Naive thymus-derived CD4-positive, alpha-beta T cell (primary cell): ENCODE measurements at regions not wholly inside any gene's neighbourhood (a gene's known extent, or its start where the extent isn't known, plus 50 kb on each side); places are given as distances from the start of the nearest gene placed in this dataset.

Source experiments
- ATAC-seq: fragments of 150-1000 bp; cut with Tn5 transposase; 2 replicates; pipeline ENCODE4 v1.10.0; 2021; ENCODE audit warnings: mild to moderate bottlenecking, moderate library complexity
- CTCF ChIA-PET: fragments of 350-600 bp; sonication (Branson Sonifier 250); formaldehyde crosslinking; loops from one replicate; lab custom pipeline; 2021; ENCODE audit warnings: antibody characterized with exemption; lab: Charles Lee
- POLR2A ChIA-PET: fragments of 350-600 bp; sonication (Branson Sonifier 250); formaldehyde crosslinking; loops from one replicate; lab custom pipeline; 2021; ENCODE audit warnings: antibody characterized with exemption, inconsistent platforms; lab: Charles Lee
- DNase-seq, 9 donors: peaks; one replicate each; pipeline versions ENCODE4 v3.0.0 to v3.0.0-alpha.2; 2020 to 2022; ENCODE audit warnings: mixed read lengths in 1 of 9
- H3K27ac ChIP-seq: one replicate; pipeline ENCODE4 v1.7.0; 2013; ENCODE audit warnings: mild to moderate bottlenecking, low read depth, low read length, moderate library complexity
- H3K27me3 ChIP-seq, 2 donors: one replicate each; pipeline ENCODE4 v1.7.0; 2013; ENCODE audit warnings: low read length in 2 of 2, mild to moderate bottlenecking in 2 of 2, moderate library complexity in 2 of 2; ENCODE audit not compliant: control insufficient read depth in 2 of 2, insufficient read depth in 2 of 2
- H3K36me3 ChIP-seq, 3 experiments: 1 replicate in 2 of 3; 2 replicates in 1 of 3; pipeline ENCODE4 v1.7.0; 2013; ENCODE audit warnings: low read length in 3 of 3, mild to moderate bottlenecking in 3 of 3, moderate library complexity in 1 of 3; ENCODE audit not compliant: insufficient read depth in 3 of 3, control insufficient read depth in 2 of 3
- H3K4me1 ChIP-seq, 2 donors: one replicate each; pipeline ENCODE4 v1.7.0; 2013; ENCODE audit warnings: low read length in 2 of 2, mild to moderate bottlenecking in 2 of 2, moderate library complexity in 1 of 2; ENCODE audit not compliant: control insufficient read depth in 2 of 2, insufficient read depth in 2 of 2
- H3K4me3 ChIP-seq: 2 replicates; pipeline ENCODE4 v1.7.0; 2013; ENCODE audit warnings: mild to moderate bottlenecking, low read length
- H3K9me3 ChIP-seq, 3 experiments: 1 replicate in 2 of 3; 2 replicates in 1 of 3; pipeline ENCODE4 v1.7.0; 2013; ENCODE audit warnings: low read length in 3 of 3; ENCODE audit not compliant: control insufficient read depth in 2 of 3
- H3K27ac Mint-ChIP-seq, 9 donors: one replicate each; pipeline ENCODE4 v1.8.0; 2020 to 2022; ENCODE audit warnings: mixed read lengths in 9 of 9, mild to moderate bottlenecking in 8 of 9, moderate library complexity in 5 of 9, inconsistent platforms in 2 of 9
- H3K27me3 Mint-ChIP-seq, 5 donors: one replicate each; pipeline ENCODE4 v1.8.0; 2021 to 2022; ENCODE audit warnings: mixed read lengths in 5 of 5, mild to moderate bottlenecking in 1 of 5
- H3K36me3 Mint-ChIP-seq, 5 donors: one replicate each; pipeline ENCODE4 v1.8.0; 2020 to 2022; ENCODE audit warnings: mixed read lengths in 5 of 5, mild to moderate bottlenecking in 3 of 5, inconsistent platforms in 1 of 5
- H3K4me1 Mint-ChIP-seq, 7 donors: one replicate each; pipeline ENCODE4 v1.8.0; 2020 to 2022; ENCODE audit warnings: mixed read lengths in 7 of 7, mild to moderate bottlenecking in 3 of 7, inconsistent platforms in 1 of 7
- H3K4me3 Mint-ChIP-seq, 10 donors: one replicate each; pipeline ENCODE4 v1.8.0; 2020 to 2022; ENCODE audit warnings: mild to moderate bottlenecking in 10 of 10, mixed read lengths in 10 of 10, moderate library complexity in 6 of 10, inconsistent platforms in 2 of 10
- H3K9me3 Mint-ChIP-seq, 11 donors: one replicate each; pipeline ENCODE4 v1.8.0; 2020 to 2022; ENCODE audit warnings: mixed read lengths in 11 of 11, mild to moderate bottlenecking in 4 of 11, inconsistent platforms in 1 of 11, moderate library complexity in 1 of 11
- intact Hi-C, 2 donors: fragments of 100-400 bp; cut with micrococcal nuclease; formaldehyde crosslinking; loops; one replicate each; pipeline ENCODE4 v1.15.1; 2023

DNA sequence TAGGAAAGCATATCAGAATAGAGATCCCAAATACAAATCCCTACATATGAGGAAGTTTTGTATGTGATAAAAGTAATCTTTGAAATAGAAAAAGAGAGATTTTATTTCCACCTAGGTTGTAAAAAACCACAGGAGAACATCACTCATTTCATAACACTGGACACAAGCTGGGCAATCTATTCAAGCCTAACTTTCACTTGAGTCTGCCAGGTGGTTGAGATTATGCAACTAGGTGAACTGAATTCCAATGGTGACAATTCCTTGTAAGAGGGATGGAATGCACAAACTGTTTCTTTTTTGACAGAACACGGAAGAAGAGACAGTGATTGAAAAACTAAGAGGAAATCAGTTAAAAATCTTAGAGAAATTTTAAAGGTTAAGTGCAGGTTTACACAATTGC is 619.6 kb upstream of the TMEFF2 start:
- ChIA-PET CTCF (no interaction called here), POLR2A (no interaction called here)
- no peaks in the 10 kb centered on the region for H3K27me3 ChIP-seq
- H3K36me3 ChIP-seq, result no peaks in the 10 kb centered on the region
- DNase-seq (no peak), ATAC-seq (no peak)
- intact Hi-C loops, result no loop called here
- H3K36me3 Mint-ChIP-seq, result no peaks in the 10 kb centered on the region
- H3K27ac Mint-ChIP-seq, result no peak overlapping the region
- H3K4me3 ChIP-seq, result no peak overlapping the region
- H3K9me3 ChIP-seq, result peaks cover 0 to 5% (median 0%) of the 10 kb centered on the region in 3 experiments
- H3K4me1 ChIP-seq, result no peaks in the 10 kb centered on the region
- H3K27me3 Mint-ChIP-seq, result no peaks in the 10 kb centered on the region
- H3K4me3 Mint-ChIP-seq, result no peak overlapping the region
- H3K9me3 Mint-ChIP-seq, result peaks cover 0 to 10% (median 2%) of the 10 kb centered on the region in 11 donors
- no peaks in the 10 kb centered on the region for H3K4me1 Mint-ChIP-seq
- H3K27ac ChIP-seq, result no peak overlapping the region

DNA sequence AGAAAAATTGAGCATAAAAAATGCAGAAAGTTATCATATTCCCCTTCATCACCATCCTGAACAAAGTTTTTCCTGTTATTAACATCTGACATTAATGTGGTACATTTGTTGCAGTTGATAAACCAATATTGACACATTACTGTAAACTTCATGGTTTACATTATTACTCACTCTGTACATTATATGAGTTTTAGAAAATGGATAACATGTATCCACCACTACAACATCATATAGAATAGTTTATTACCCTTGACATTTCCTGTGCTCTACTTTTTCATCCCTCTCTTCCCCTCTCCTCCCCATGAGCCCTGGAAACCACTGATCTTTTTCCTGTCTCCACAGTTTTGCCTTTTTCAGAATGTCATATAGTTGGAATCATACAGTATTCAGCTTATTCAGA is 618.6 kb upstream of the TMEFF2 start:
- no peaks in the 10 kb centered on the region for H3K27me3 Mint-ChIP-seq
- Histone ChIP-seq H3K9me3 (peaks cover 0 to 5% (median 0%) of the 10 kb centered on the region in 3 experiments), H3K27ac (no peak overlapping the region), H3K4me1 (no peaks in the 10 kb centered on the region), H3K36me3 (no peaks in the 10 kb centered on the region), H3K4me3 (no peak overlapping the region), H3K27me3 (no peaks in the 10 kb centered on the region)
- CTCF ChIA-PET, result no interaction called here
- intact Hi-C loops, result no loop called here
- POLR2A ChIA-PET, result no interaction called here
- no peak overlapping the region for H3K27ac Mint-ChIP-seq
- H3K4me1 Mint-ChIP-seq, result no peaks in the 10 kb centered on the region
- no peak overlapping the region for H3K4me3 Mint-ChIP-seq
- H3K9me3 Mint-ChIP-seq, result peaks cover 0 to 15% (median 2%) of the 10 kb centered on the region in 11 donors
- no peaks in the 10 kb centered on the region for H3K36me3 Mint-ChIP-seq
- DNase-seq (no peak), ATAC-seq (no peak)

DNA sequence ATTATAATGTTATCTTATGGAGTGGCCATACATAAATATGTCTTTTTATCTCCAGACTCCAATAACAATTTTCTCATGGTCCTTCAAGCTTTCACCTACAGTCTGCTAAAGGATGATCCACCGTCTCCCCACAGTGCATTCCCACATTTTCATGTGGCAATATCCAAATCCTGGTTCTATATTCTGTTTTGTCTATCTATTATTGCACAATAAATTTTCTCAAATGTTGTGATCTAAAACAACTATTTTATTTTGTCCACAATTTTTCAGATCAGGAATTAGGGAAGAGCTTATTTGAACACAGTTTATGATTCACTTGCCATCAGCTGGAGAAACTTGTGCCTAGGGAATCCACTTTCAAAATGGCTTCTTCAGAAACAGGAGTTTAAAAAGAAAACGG is 614.4 kb upstream of the TMEFF2 start:
- Histone ChIP-seq H3K9me3 (peaks cover 0 to 7% (median 0%) of the 10 kb centered on the region in 3 experiments), H3K27me3 (no peaks in the 10 kb centered on the region), H3K4me1 (no peaks in the 10 kb centered on the region), H3K27ac (no peak overlapping the region), H3K4me3 (no peak overlapping the region), H3K36me3 (no peaks in the 10 kb centered on the region)
- no peak for DNase-seq
- H3K27ac Mint-ChIP-seq, result no peak overlapping the region
- ChIA-PET POLR2A (no interaction called here), CTCF (no interaction called here)
- ATAC-seq, result no peak
- peaks cover 0 to 18% (median 7%) of the 10 kb centered on the region in 11 donors for H3K9me3 Mint-ChIP-seq
- no peak overlapping the region for H3K4me3 Mint-ChIP-seq
- H3K4me1 Mint-ChIP-seq, result no peaks in the 10 kb centered on the region
- H3K27me3 Mint-ChIP-seq, result no peaks in the 10 kb centered on the region
- intact Hi-C loops, result no loop called here
- no peaks in the 10 kb centered on the region for H3K36me3 Mint-ChIP-seq

DNA sequence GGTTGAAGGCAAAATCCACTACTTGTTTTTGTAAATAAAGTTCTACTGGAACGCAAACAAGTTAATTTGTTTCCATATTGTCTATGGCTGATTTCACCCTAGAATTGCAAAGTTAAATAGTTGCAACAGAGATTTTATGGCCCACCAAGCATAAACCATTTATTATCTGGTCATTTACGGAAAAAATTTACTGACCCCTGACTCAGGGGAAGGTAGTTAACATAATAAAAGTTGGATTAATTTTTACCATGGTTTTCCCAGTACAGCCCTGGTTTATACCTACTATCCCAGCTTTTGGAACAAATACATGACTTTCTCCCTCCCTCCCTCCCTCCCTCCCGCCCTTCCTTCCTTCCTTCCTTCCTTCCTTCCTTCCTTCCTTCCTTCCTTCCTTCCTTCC is 588.9 kb upstream of the TMEFF2 start:
- Histone ChIP-seq H3K27me3 (no peaks in the 10 kb centered on the region), H3K36me3 (no peaks in the 10 kb centered on the region), H3K9me3 (no peaks in the 10 kb centered on the region), H3K4me1 (no peaks in the 10 kb centered on the region), H3K4me3 (no peak overlapping the region), H3K27ac (no peak overlapping the region)
- intact Hi-C loops, result no loop called here
- Mint-ChIP-seq H3K36me3 (no peaks in the 10 kb centered on the region), H3K9me3 (peaks cover 0 to 7% (median 0%) of the 10 kb centered on the region in 11 donors), H3K4me3 (no peak overlapping the region), H3K27ac (no peak overlapping the region), H3K4me1 (no peaks in the 10 kb centered on the region), H3K27me3 (no peaks in the 10 kb centered on the region)
- ChIA-PET POLR2A (no interaction called here), CTCF (no interaction called here)
- ATAC-seq, result no peak
- DNase-seq, result no peak

- H3K36me3 Mint-ChIP-seq, result no peaks in the 10 kb centered on the region
- intact Hi-C loops, result no loop called here
- no peaks in the 10 kb centered on the region for H3K36me3 ChIP-seq
- no peak for ATAC-seq
- no peak overlapping the region for H3K4me3 Mint-ChIP-seq
- no peak overlapping the region for H3K27ac ChIP-seq
- no peaks in the 10 kb centered on the region for H3K27me3 Mint-ChIP-seq
- H3K4me1 ChIP-seq, result no peaks in the 10 kb centered on the region
- no peaks in the 10 kb centered on the region for H3K4me1 Mint-ChIP-seq
- DNase-seq, result no peak
- ChIA-PET POLR2A (no interaction called here), CTCF (no interaction called here)
- H3K9me3 ChIP-seq, result peaks cover 0 to 4% (median 0%) of the 10 kb centered on the region in 3 experiments
- no peaks in the 10 kb centered on the region for H3K27me3 ChIP-seq
- H3K4me3 ChIP-seq, result no peak overlapping the region
- no peak overlapping the region for H3K27ac Mint-ChIP-seq
- H3K9me3 Mint-ChIP-seq, result peaks cover 0 to 7% (median 0%) of the 10 kb centered on the region in 11 donors
These were observed 580.9 kb upstream of the TMEFF2 start for GRCh38 chr2:192775459-192776262.

DNA sequence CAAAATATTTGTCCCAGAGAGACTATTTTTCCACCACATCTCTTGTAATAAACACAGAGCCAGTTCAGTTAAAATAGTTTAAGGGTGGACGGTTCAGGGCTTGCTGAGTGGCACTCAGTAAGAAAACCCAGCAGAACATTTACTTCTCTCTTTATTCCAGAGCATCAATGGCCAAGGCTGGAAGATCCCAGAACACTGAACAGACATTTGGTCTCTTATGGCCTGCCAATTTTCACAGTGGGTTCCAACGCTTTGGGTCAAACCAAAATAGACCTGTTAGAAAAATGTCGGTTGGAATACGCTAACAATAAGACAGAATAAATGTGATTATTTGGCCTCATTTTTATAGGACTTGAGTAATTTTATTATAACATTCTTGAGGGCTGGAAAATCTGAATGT is 580.3 kb upstream of the TMEFF2 start:
- Mint-ChIP-seq H3K27me3 (no peaks in the 10 kb centered on the region), H3K9me3 (peaks cover 0 to 7% (median 0%) of the 10 kb centered on the region in 11 donors), H3K4me3 (no peak overlapping the region), H3K27ac (no peak overlapping the region), H3K36me3 (no peaks in the 10 kb centered on the region), H3K4me1 (no peaks in the 10 kb centered on the region)
- H3K36me3 ChIP-seq, result no peaks in the 10 kb centered on the region
- intact Hi-C loops, result no loop called here
- ATAC-seq (no peak), DNase-seq (no peak)
- H3K4me1 ChIP-seq, result no peaks in the 10 kb centered on the region
- H3K9me3 ChIP-seq, result peaks cover 0 to 4% (median 0%) of the 10 kb centered on the region in 3 experiments
- H3K27ac ChIP-seq, result no peak overlapping the region
- H3K4me3 ChIP-seq, result no peak overlapping the region
- ChIA-PET POLR2A (no interaction called here), CTCF (no interaction called here)
- no peaks in the 10 kb centered on the region for H3K27me3 ChIP-seq

GRCh38 chr2:192773044-192773443 is 578.3 kb upstream of the TMEFF2 start:
- DNase-seq (no peak), ATAC-seq (no peak)
- Mint-ChIP-seq H3K27ac (no peak overlapping the region), H3K9me3 (peaks cover 0 to 7% (median 0%) of the 10 kb centered on the region in 11 donors), H3K36me3 (no peaks in the 10 kb centered on the region), H3K4me1 (no peaks in the 10 kb centered on the region), H3K4me3 (no peak overlapping the region), H3K27me3 (no peaks in the 10 kb centered on the region)
- Histone ChIP-seq H3K4me3 (no peak overlapping the region), H3K27ac (no peak overlapping the region), H3K4me1 (no peaks in the 10 kb centered on the region), H3K36me3 (no peaks in the 10 kb centered on the region), H3K9me3 (peaks cover 0 to 3% (median 0%) of the 10 kb centered on the region in 3 experiments), H3K27me3 (no peaks in the 10 kb centered on the region)
- POLR2A ChIA-PET, result no interaction called here
- intact Hi-C loops, result no loop called here
- CTCF ChIA-PET, result no interaction called here
